Neural progenitor cell (in vitro differentiated cells): ENCODE measurements at regions not wholly inside any gene's neighbourhood (a gene's known extent, or its start where the extent isn't known, plus 50 kb on each side); places are given as distances from the start of the nearest gene placed in this dataset.
A peak's percentile ranks its signal among the peaks of the same experiment; 100 is the strongest.

Experiments
- CTCF ChIP-seq: fragments of 200-600 bp; sonication (generic); IDR thresholded peaks from 2 replicates; pipeline ENCODE4 v1.5.1; 2017; ENCODE audit warnings: antibody characterized with exemption, mild to moderate bottlenecking
- EZH2 ChIP-seq: fragments of 200-600 bp; sonication (generic); IDR thresholded peaks from 2 replicates; pipeline ENCODE4 v1.6.1; 2017; ENCODE audit warnings: antibody characterized with exemption, mild to moderate bottlenecking, moderate library complexity
- EZH2phosphoT487 ChIP-seq: fragments of 200-600 bp; sonication (generic); IDR thresholded peaks from 2 replicates; pipeline ENCODE4 v1.6.1; 2017; ENCODE audit warnings: antibody characterized with exemption

- TF ChIP-seq EZH2phosphoT487, result peak; percentile 83
- TF ChIP-seq CTCF, result no peak
- TF ChIP-seq EZH2, result no peak
Observed at GRCh38 chr2:221896505-221897151, 324.5 kb upstream of the EPHA4 start.
